Activated CD4-positive, alpha-beta T cell treated with anti-CD3 and anti-CD28 coated beads, Interleukin-2, Interleukin-6, amounts not matched to agents 100 ng/mL and 50 ng/mL, durations not matched to agents 16 hours and 8 hours (primary cell): ENCODE measurements at regions not wholly inside any gene's neighbourhood (a gene's known extent, or its start where the extent isn't known, plus 50 kb on each side); places are given as distances from the start of the nearest gene placed in this dataset.
"Not testable (repeated sequence)": the region's sequence is repeated elsewhere in the genome, so short reads cannot be mapped to it uniquely, and the experiment has no call there.

Experiments
- DNase-seq: peaks from one replicate; pipeline ENCODE4 v3.0.0-alpha.2; 2020

GRCh38 chr9:13939701-13940490, 374.0 kb downstream of the NFIB start:
- DNase-seq, result no peak

GRCh38 chr9:13939134-13939533, 374.8 kb downstream of the NFIB start:
- no peak for DNase-seq

GRCh38 chr9:13934416-13934815, 379.5 kb downstream of the NFIB start:
- DNase-seq, result no peak

- no peak for DNase-seq
Measured at GRCh38 chr9:13933268-13933656, 380.7 kb downstream of the NFIB start.

- DNase-seq, result no peak
Measured at GRCh38 chr9:13932528-13933267, 381.2 kb downstream of the NFIB start.

- no peak for DNase-seq
Measured at GRCh38 chr9:13929013-13929412, 384.9 kb downstream of the NFIB start.

GRCh38 chr9:13923381-13923780, 390.6 kb downstream of the NFIB start:
- DNase-seq, result no peak

GRCh38 chr9:13920557-13920956, 393.4 kb downstream of the NFIB start:
- no peak for DNase-seq

GRCh38 chr9:13919401-13919800, 394.5 kb downstream of the NFIB start:
- no peak for DNase-seq

- no peak for DNase-seq
Measured at GRCh38 chr9:13917534-13917933, 396.4 kb downstream of the NFIB start.

- no peak for DNase-seq
Measured at GRCh38 chr9:13915591-13916301, 398.2 kb downstream of the NFIB start.

GRCh38 chr9:13915131-13915530, 398.8 kb downstream of the NFIB start:
- DNase-seq, result no peak

- DNase-seq, result no peak
Measured at GRCh38 chr9:13911473-13911872, 402.5 kb downstream of the NFIB start.

- DNase-seq, result not testable (repeated sequence)
Measured at GRCh38 chr9:13907842-13908241, 406.1 kb downstream of the NFIB start.

- no peak for DNase-seq
Measured at GRCh38 chr9:13904746-13905145, 409.2 kb downstream of the NFIB start.

- DNase-seq, result no peak
Measured at GRCh38 chr9:13904311-13904710, 409.6 kb downstream of the NFIB start.

- DNase-seq, result no peak
Measured at GRCh38 chr9:13902286-13903066, 411.5 kb downstream of the NFIB start.

GRCh38 chr9:13901176-13901575, 412.8 kb downstream of the NFIB start:
- DNase-seq, result no peak

GRCh38 chr9:13900449-13900848, 413.5 kb downstream of the NFIB start:
- no peak for DNase-seq

GRCh38 chr9:13899924-13900323, 414.0 kb downstream of the NFIB start:
- no peak for DNase-seq

- DNase-seq, result no peak
Measured at GRCh38 chr9:13898957-13899356, 415.0 kb downstream of the NFIB start.

- no peak for DNase-seq
Measured at GRCh38 chr9:13896922-13897835, 416.8 kb downstream of the NFIB start.
